Ishikawa (cell line): ENCODE measurements at regions not wholly inside any gene's neighbourhood (a gene's known extent, or its start where the extent isn't known, plus 50 kb on each side); places are given as distances from the start of the nearest gene placed in this dataset.

Experiments used
- CEBPB ChIP-seq: IDR thresholded peaks from 2 replicates; pipeline ENCODE4 v1.6.1; 2012
- CREB1 ChIP-seq: IDR thresholded peaks from 2 replicates; pipeline ENCODE4 v1.6.1; 2012; ENCODE audit warnings: low read depth
- EGR1 ChIP-seq: IDR thresholded peaks from 2 replicates; pipeline ENCODE4 v1.6.1; 2012
- EP300 ChIP-seq: IDR thresholded peaks from 2 replicates; pipeline ENCODE4 v1.6.1; 2012; ENCODE audit warnings: borderline replicate concordance
- FOXM1 ChIP-seq: IDR thresholded peaks from 2 replicates; pipeline ENCODE4 v1.6.1; 2012; ENCODE audit warnings: low read depth, borderline replicate concordance
- RAD21 ChIP-seq: IDR thresholded peaks from 2 replicates; pipeline ENCODE4 v1.6.1; 2012; ENCODE audit warnings: low read depth
- REST ChIP-seq: IDR thresholded peaks from 2 replicates; pipeline ENCODE4 v1.6.1; 2012; ENCODE audit warnings: low read depth, mild to moderate bottlenecking
- TAF1 ChIP-seq: IDR thresholded peaks from 2 replicates; pipeline ENCODE4 v1.6.1; 2012; ENCODE audit warnings: low read depth, mild to moderate bottlenecking
- USF1 ChIP-seq: IDR thresholded peaks from 2 replicates; pipeline ENCODE4 v1.6.1; 2012

DNA sequence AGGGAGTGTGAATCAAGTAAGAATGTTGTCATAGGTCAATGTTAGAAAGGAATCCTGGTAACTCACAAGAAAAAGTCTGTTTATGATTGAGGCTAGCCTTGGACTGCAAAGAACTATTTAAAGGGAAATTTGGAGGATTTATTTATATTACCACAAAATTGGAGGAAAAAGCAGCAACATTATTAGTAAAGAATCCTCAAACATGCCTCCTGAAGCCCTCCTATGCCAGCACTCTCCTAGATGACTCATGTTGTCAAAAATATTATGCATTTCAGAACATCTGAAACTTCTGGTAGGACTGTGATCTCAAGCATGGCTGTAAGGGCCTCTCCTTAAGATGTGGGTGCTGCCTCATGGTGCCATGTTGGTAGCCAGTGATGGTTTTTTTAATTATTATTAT is 628.5 kb downstream of the CHSY3 start:
- no peak for TF ChIP-seq TAF1
- no peak for TF ChIP-seq EP300
- TF ChIP-seq CREB1: no peak
- TF ChIP-seq REST: no peak
- no peak for TF ChIP-seq FOXM1
- no peak for TF ChIP-seq USF1
- no peak for TF ChIP-seq CEBPB
- no peak for TF ChIP-seq EGR1
- TF ChIP-seq RAD21: no peak
